Ammon's horn (tissue), 1 donor: ENCODE measurements at regions not wholly inside any gene's neighbourhood (a gene's known extent, or its start where the extent isn't known, plus 50 kb on each side); places are given as distances from the start of the nearest gene placed in this dataset.
"Not testable (repeated sequence)": the region's sequence is repeated elsewhere in the genome, so short reads cannot be mapped to it uniquely, and the experiment has no call there.

Source experiments
- DNase-seq: peaks from one replicate; pipeline ENCODE4 v3.0.0-alpha.2; 2016; ENCODE audit warnings: low spot score

- DNase-seq = no peak
Observed at GRCh38 chr7:82624965-82625364, 181.4 kb upstream of the CACNA2D1 start.

- no peak for DNase-seq
Observed at GRCh38 chr7:82624337-82624736, 180.8 kb upstream of the CACNA2D1 start.

GRCh38 chr7:82623812-82624211, 180.2 kb upstream of the CACNA2D1 start:
- DNase-seq = no peak

- no peak for DNase-seq
Observed at GRCh38 chr7:82617156-82617555, 173.6 kb upstream of the CACNA2D1 start.

- peak; percentile 33 for DNase-seq
Observed at GRCh38 chr7:82616059-82616728, 172.6 kb upstream of the CACNA2D1 start.

GRCh38 chr7:82615527-82615926, 171.9 kb upstream of the CACNA2D1 start:
- DNase-seq = peak; percentile 32

- no peak for DNase-seq
Observed at GRCh38 chr7:82609746-82610145, 166.2 kb upstream of the CACNA2D1 start.

- DNase-seq = peak; percentile 69
Observed at GRCh38 chr7:82605247-82605864, 161.8 kb upstream of the CACNA2D1 start.

GRCh38 chr7:82602066-82602465, 158.5 kb upstream of the CACNA2D1 start:
- no peak for DNase-seq

GRCh38 chr7:82600531-82600930, 157.0 kb upstream of the CACNA2D1 start:
- peak; percentile 3 for DNase-seq

GRCh38 chr7:82599895-82600294, 156.3 kb upstream of the CACNA2D1 start:
- DNase-seq = peak; percentile 71

GRCh38 chr7:82598958-82599357, 155.4 kb upstream of the CACNA2D1 start:
- no peak for DNase-seq

GRCh38 chr7:82595795-82596194, 152.2 kb upstream of the CACNA2D1 start:
- not testable (repeated sequence) for DNase-seq

- no peak for DNase-seq
Observed at GRCh38 chr7:82595176-82595575, 151.6 kb upstream of the CACNA2D1 start.

GRCh38 chr7:82594665-82595064, 151.1 kb upstream of the CACNA2D1 start:
- no peak for DNase-seq

- no peak for DNase-seq
Observed at GRCh38 chr7:82593780-82594179, 150.2 kb upstream of the CACNA2D1 start.

- DNase-seq = no peak
Observed at GRCh38 chr7:82592416-82592815, 148.8 kb upstream of the CACNA2D1 start.

- no peak for DNase-seq
Observed at GRCh38 chr7:82579047-82579446, 135.5 kb upstream of the CACNA2D1 start.

GRCh38 chr7:82578430-82578829, 134.9 kb upstream of the CACNA2D1 start:
- peak; percentile 31 for DNase-seq

GRCh38 chr7:82572195-82572880, 128.8 kb upstream of the CACNA2D1 start:
- peak; percentile 94 for DNase-seq

- DNase-seq = not testable (repeated sequence)
Observed at GRCh38 chr7:82571047-82571446, 127.5 kb upstream of the CACNA2D1 start.

- no peak for DNase-seq
Observed at GRCh38 chr7:82567841-82568240, 124.3 kb upstream of the CACNA2D1 start.

GRCh38 chr7:82567356-82567755, 123.8 kb upstream of the CACNA2D1 start:
- DNase-seq = no peak
